HG03135 (cell line): ENCODE measurements at regions not wholly inside any gene's neighbourhood (a gene's known extent, or its start where the extent isn't known, plus 50 kb on each side); places are given as distances from the start of the nearest gene placed in this dataset.
A peak's percentile ranks its signal among the peaks of the same experiment; 100 is the strongest.

Source experiments
- ATAC-seq: cut with Tn5 transposase; IDR thresholded peaks from one replicate; pipeline ENCODE4 v1.9.1; 2021; ENCODE audit warnings: mild to moderate bottlenecking, moderate library complexity; ENCODE audit not compliant: unreplicated experiment

GRCh38 chr2:11988691-11989353 is 242.4 kb downstream of the LPIN1 start:
- ATAC-seq = no peak

GRCh38 chr2:11989354-11989703 is 242.9 kb downstream of the LPIN1 start:
- no peak for ATAC-seq

GRCh38 chr2:11990576-11990975 is 244.1 kb downstream of the LPIN1 start:
- ATAC-seq = no peak

DNA sequence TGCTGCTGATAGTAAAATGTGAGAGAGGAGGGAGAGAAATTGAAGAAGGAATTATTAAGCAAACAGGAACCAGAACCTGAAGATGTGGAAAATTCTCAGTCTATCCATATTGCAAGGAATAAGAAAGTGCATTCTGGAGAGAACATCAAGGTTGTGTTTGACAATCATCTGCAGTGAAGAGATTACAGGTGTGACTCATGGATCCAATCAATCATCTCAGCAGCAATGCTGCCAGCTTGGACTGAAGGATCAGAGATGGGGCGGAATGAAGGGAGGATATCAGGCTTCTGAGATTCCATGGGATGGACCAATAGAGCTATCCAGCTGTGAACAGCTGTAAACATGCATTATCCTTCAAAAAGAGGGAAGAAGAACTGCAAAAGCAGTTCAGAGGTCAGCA is 247.3 kb downstream of the LPIN1 start:
- no peak for ATAC-seq

DNA sequence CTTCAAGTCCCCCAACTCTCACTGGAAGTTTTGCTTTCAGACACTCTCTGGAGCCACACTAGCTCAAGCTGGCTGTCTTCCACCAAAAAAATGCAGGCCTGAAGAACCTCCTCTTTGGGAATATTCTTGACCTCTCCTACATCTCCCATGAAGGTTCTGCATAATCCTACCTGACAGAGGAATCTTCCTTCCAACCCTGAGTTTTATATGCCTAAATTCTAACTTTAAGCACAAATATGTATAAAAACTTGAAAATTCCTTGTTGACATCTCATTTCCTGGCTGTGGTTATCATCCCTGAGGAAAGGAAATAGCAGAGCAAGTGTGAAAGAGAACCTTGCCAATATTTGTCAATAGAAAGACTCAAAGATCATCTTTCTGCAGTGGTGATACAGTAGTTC is 249.0 kb downstream of the LPIN1 start:
- no peak for ATAC-seq

GRCh38 chr2:11996618-11997017 is 250.2 kb downstream of the LPIN1 start:
- no peak for ATAC-seq

DNA sequence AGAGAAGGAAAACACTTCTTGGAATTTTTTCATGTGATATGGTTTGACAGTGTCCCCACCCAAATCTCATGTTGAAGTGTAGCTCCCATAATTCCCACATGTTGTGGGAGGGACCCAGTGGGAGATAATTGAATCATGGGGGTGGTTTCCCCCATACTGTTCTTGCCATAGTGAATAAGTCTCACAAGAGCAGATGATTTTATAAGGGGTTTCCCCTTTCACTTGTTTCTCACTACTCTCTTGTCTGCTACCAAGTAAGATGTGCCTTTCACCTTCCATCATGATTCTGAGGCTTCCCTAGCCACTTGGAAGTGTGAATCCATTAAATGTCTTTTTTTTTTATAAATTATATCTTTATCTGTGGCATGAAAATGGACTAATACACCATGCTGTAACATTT is 250.7 kb downstream of the LPIN1 start:
- no peak for ATAC-seq

DNA sequence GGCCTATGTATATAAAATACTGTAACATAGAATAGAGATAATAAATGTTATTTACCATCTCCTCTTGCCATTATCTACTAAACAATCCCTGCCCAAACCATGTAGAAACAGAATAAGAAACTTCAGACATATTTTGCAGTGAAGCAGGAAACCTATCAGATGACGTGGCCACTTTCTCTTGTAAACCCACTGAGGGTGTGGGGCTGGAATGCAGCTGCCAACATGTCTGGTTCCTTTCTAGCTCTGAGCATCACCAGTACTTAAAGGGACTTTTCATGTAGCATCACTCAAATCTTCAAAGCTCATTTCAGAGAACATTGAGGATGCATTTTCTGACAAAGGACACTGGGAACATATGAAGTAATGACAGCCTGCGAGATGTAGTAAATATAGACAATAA is 251.8 kb downstream of the LPIN1 start:
- ATAC-seq = no peak

- ATAC-seq = no peak
Measured at GRCh38 chr2:11998626-11999378, 252.4 kb downstream of the LPIN1 start.

DNA sequence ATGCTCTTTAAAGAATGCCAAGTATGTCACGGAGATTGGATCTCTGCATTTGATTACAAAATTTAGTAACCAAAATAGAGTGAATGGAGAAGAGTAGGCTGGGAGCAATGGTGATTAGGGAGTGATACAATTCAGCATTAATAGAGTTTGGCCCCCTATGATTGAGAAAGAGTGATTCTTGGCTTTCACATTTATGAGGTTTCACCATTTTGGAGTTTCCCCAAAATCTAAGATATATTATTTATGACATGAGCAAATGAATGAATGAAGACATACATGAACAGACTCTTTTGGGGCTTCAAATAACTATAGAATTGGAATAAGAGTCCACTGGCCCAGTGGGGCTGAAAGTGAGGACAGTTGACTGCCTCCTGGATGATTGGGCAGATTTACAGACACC is 255.2 kb downstream of the LPIN1 start:
- no peak for ATAC-seq

- ATAC-seq = no peak
Measured at GRCh38 chr2:12002215-12002614, 255.8 kb downstream of the LPIN1 start.

GRCh38 chr2:12004713-12005112 is 258.3 kb downstream of the LPIN1 start:
- no peak for ATAC-seq

- ATAC-seq = peak; percentile 59
Measured at GRCh38 chr2:12005886-12006681, 259.7 kb downstream of the LPIN1 start.

DNA sequence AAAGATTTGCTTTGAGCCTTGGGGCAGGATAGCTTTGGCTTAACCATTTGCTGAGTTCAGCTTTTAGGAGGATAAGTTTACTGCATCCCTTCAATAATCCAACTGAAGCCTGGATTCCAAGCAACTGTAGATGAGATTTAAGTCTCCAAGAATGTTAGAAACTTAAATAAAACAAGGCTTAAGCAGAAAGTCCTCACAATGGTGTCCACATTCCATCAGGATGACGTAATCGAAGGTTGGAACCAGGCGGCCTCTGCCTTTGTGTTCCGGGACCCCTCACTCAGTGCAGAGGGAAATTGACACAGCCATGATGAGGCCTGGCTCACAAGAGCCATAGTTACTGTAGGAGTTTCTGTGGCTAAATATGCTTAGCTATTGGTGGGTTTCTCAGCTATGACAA is 260.4 kb downstream of the LPIN1 start:
- ATAC-seq = no peak

DNA sequence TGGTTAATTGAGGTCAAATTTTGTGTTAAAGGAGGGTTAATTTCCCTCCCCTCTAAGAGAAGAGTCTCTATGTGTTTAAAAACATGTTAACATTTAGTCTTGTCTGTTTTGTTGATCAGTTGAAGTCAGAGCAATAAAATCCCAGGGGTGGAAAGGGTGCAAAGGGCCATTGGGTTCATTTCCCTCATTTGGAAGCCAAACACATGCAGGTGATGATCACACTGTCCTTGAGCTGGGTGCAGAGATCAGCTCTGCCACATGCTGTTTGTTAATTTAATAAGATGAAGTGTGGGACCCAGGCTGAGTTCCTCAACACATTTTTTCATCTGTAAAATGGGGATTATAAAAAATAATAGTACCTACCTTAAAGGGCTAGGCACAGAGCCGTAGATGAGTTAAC is 260.9 kb downstream of the LPIN1 start:
- no peak for ATAC-seq

DNA sequence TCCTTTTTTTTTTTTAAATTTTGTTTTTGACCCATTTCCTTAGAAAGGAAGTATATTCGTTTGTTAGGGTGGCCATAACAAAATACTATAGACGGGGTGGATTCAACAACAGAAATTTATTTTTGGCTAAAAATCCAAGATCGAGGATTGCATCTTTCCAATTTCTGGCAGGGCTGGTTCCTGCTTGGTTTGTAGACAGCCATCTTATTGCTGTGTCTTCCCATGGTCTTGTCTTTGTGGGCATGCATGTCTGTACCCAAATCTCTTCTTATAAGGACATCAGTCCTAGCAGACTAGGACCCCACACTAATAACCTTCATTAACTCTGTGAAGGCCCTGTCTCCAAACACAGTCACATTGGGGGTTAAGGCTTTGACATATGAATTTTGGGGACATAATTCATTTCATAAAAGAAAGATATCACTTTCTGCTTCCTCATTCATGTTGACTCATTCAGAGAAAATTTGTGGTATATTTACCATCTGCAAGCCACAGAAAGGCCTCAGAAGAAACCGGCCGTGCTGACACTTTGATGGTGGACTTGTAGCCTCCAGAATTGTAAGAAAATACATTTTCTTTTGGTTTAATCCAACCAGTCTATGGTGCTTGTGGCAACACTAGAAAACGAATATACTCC is 262.1 kb downstream of the LPIN1 start:
- ATAC-seq = peak; percentile 80

DNA sequence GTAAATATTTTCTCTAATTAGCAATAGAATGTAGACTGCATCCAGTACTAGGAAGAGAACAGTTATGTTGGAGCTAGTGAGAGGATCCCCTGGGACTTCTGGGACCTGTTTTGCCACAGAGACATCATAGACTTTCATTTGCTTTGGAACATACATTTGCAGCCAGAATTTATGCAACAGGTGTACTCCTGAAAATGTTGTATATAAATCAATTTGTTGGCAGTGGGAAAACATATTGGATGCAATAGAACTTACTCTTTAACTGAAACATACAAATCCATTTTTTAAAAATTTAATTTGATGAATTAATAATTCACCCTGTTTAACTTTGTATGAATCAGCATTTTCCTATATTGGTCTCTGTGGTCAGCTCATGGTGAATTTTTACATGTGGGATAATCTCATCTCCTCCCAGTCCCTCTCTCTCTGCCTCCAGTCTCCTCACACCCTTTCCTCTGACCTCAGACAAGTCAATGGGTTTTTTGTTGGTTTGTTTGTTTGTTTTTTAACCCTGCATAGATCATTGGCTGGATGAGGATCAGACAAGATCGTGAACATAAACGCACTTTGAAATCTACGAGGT is 263.0 kb downstream of the LPIN1 start:
- no peak for ATAC-seq

DNA sequence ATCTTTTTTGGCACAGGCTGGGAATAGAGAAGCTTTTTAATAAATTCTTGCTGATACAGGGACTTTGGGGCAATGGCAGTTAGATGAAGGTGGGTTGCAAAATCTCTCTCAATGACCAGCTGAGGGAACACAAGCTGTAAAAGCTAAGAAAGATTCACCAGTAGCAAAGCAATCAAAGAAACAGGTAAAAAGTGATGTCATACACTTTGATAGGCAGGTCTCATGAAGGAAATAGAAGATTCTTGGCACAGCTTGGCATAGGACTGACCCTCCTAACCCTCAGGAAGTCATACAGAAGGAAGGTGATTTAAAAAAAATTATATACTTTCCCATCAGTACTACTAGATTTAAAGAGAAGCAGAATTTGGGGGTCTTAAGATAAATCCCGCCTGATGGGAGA is 263.6 kb downstream of the LPIN1 start:
- ATAC-seq = no peak

GRCh38 chr2:12010779-12011178 is 264.3 kb downstream of the LPIN1 start:
- ATAC-seq = no peak

DNA sequence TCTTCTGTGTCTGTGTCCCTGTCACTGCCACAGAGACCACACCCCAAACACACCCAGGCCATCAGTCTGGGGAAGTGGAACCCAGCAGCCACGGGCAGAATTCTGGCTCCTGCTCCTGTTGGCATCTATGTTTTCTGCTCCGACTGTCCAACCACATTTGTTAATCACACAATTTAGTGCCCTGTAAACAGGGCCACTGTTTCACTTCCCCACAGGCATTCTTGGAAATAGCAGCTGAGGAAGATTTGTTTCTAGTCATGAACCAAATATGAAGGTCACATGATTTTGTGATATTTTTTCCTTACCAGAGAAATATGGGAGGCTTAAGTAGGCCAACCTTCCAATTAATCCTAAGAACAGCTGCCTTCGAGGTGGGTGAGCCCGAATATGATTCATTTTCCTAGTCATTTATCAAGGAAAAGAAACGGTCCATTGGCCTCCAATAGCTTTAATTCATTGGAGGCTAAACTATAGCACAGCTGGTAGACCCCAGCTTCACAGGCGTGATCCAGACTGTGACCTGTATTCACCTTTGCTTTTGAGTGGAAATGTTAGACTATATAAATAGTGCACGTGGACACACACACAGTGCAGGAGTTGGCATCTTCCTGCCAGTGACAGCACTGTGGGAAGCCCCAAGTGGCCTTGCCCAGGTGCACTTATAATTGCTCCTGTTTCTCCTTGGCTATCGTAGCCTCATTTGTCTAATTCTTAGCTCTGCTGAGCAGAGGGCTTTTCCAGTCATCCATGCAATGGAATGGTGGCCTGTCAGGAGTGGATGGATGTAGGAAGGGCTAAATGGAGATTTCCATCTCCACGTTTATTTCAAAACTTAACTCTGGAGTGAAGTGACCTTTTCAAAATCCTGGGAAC is 267.9 kb downstream of the LPIN1 start:
- ATAC-seq = no peak
